ENCODE measurements at regions not wholly inside any gene's neighbourhood (a gene's known extent, or its start where the extent isn't known, plus 50 kb on each side); places are given as distances from the start of the nearest gene placed in this dataset.

DNA sequence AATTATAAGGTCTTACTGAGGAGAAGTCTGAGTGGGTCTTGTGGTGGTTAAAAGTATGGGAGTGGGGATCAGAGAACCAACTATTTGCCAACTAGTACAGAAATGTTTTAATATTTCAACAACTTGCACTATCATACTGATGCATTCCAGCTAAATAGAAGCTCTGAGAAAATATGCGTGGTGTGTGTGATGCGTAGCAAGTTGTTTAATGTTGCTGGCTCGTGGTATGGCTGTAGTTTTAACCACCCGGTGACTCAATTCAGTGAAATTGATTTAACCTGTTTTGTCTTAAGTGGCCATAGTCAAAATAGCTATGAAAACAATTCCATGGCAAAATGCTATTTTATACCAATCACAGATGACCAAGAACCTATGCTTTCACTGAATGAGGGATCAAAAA, 176.5 kb upstream of the SLC24A2 start:
- TF ChIP-seq, protein P1, sequence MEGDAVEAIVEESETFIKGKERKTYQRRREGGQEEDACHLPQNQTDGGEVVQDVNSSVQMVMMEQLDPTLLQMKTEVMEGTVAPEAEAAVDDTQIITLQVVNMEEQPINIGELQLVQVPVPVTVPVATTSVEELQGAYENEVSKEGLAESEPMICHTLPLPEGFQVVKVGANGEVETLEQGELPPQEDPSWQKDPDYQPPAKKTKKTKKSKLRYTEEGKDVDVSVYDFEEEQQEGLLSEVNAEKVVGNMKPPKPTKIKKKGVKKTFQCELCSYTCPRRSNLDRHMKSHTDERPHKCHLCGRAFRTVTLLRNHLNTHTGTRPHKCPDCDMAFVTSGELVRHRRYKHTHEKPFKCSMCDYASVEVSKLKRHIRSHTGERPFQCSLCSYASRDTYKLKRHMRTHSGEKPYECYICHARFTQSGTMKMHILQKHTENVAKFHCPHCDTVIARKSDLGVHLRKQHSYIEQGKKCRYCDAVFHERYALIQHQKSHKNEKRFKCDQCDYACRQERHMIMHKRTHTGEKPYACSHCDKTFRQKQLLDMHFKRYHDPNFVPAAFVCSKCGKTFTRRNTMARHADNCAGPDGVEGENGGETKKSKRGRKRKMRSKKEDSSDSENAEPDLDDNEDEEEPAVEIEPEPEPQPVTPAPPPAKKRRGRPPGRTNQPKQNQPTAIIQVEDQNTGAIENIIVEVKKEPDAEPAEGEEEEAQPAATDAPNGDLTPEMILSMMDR (IDR thresholded peaks at IDR 0.05; ENCODE audit: low read length), result no peak
- no peak for TF ChIP-seq EZH2 (IDR thresholded peaks at IDR 0.05; ENCODE audit: borderline replicate concordance, low read length)
